ENCODE measurements at regions not wholly inside any gene's neighbourhood (a gene's known extent, or its start where the extent isn't known, plus 50 kb on each side); places are given as distances from the start of the nearest gene placed in this dataset.

DNA sequence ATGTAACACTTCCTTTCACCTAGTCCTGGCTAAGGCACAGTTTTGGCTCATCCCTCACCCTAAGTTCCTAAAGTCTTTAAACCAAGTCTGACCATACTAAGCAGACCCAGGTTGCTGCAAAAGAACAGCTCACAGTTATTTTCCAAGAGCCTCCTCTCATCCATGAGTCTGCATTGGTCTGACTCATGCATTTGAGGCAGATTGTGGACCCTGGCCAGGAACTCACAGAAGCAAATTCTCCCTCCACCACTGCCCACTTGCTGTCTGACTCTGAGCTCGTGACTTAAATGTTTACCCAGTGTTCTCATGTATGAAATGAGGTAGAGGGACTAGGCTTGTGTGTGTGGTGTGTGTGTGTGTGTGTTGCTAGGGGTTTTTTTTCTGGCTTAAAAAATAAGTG, 1272.8 kb downstream of the TYW1 start:
- H3K27me3 ChIP-seq: no peaks in the 10 kb centered on the region
- WGBS, 2 donors: 13 to 31% methylated on average over 1 of the region's 1 CpG
- no peak overlapping the region for H3K27ac ChIP-seq
- DNase-seq (no peak), ATAC-seq (ENCODE audit: low FRiP score in 2 of 2) (peak in 1 of 2 donors; percentile 73)
- no peaks in the 10 kb centered on the region for H3K4me1 ChIP-seq
- no peak for TF ChIP-seq POLR2AphosphoS5 (IDR thresholded peaks at IDR 0.05)
- no peak for TF ChIP-seq EP300 (IDR thresholded peaks at IDR 0.05)
- TF ChIP-seq POLR2A (IDR thresholded peaks at IDR 0.05): no peak
- TF ChIP-seq, protein P1, sequence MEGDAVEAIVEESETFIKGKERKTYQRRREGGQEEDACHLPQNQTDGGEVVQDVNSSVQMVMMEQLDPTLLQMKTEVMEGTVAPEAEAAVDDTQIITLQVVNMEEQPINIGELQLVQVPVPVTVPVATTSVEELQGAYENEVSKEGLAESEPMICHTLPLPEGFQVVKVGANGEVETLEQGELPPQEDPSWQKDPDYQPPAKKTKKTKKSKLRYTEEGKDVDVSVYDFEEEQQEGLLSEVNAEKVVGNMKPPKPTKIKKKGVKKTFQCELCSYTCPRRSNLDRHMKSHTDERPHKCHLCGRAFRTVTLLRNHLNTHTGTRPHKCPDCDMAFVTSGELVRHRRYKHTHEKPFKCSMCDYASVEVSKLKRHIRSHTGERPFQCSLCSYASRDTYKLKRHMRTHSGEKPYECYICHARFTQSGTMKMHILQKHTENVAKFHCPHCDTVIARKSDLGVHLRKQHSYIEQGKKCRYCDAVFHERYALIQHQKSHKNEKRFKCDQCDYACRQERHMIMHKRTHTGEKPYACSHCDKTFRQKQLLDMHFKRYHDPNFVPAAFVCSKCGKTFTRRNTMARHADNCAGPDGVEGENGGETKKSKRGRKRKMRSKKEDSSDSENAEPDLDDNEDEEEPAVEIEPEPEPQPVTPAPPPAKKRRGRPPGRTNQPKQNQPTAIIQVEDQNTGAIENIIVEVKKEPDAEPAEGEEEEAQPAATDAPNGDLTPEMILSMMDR (IDR thresholded peaks at IDR 0.05): no peak
- peaks cover 0 to 26% (median 16%) of the 10 kb centered on the region in 4 donors for H3K9me3 ChIP-seq
- no peak overlapping the region for H3K4me3 ChIP-seq
- H3K36me3 ChIP-seq: no peaks in the 10 kb centered on the region

DNA sequence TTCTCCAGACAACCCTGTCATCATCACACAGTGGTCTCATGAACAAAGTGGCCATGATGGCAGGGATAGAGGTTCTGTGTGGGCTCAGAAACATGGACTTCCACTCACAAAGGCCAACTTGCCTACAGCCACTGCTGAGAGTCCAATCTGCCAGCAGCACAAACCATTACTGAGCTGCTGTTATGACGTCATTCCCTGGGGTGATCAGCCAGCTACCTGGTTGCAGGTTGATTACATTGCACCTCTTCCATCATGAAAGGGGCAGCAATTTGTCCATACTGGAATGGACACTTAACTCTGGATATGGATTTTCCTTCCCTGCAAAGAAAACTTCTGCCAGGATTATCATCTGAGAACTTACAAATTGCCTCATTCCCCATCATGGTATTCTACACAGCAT, 1275.9 kb downstream of the TYW1 start:
- no peaks in the 10 kb centered on the region for H3K27me3 ChIP-seq
- WGBS, 2 donors: 83 to 89% methylated on average over 1 of the region's 1 CpG

DNA sequence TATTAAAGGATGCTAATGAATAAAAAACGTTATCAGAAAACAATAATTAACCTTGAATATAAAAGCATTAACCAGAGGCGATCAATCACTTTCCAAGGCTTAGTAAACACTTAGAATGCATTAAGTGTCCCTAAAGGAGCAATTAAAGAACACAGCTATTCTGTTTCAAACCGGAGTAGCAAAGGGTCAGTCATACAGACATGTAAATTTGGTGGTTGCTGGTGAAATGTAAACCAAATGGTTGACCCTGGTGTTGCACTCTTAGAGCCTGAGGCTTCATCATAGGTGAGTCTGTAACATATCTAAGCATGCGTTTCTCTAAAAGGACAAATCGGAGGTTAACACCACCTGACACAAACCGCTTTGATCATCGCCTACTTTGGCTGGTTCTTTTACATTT, 1280.1 kb downstream of the TYW1 start:
- H3K9me3 ChIP-seq: no peaks in the 10 kb centered on the region
- DNase-seq (no peak), ATAC-seq (ENCODE audit: low FRiP score in 2 of 2) (no peak)
- TF ChIP-seq, protein P1 (IDR thresholded peaks at IDR 0.05): no peak
- no peak for TF ChIP-seq POLR2AphosphoS5 (IDR thresholded peaks at IDR 0.05)
- TF ChIP-seq POLR2A (IDR thresholded peaks at IDR 0.05): no peak
- no peak for TF ChIP-seq EP300 (IDR thresholded peaks at IDR 0.05)
- H3K27me3 ChIP-seq: no peaks in the 10 kb centered on the region
- WGBS, 2 donors: 66 to 71% methylated on average over 7 of the region's 7 CpGs
- no peaks in the 10 kb centered on the region for H3K36me3 ChIP-seq
- H3K27ac ChIP-seq: no peak overlapping the region
- H3K4me1 ChIP-seq: no peaks in the 10 kb centered on the region
- no peak overlapping the region for H3K4me3 ChIP-seq

More for the DNA sequence above, 1275.9 kb downstream of the TYW1 start:
- no peak for TF ChIP-seq POLR2AphosphoS5 (IDR thresholded peaks at IDR 0.05)
- no peak for TF ChIP-seq POLR2A (IDR thresholded peaks at IDR 0.05)
- no peak for TF ChIP-seq EP300 (IDR thresholded peaks at IDR 0.05)
- TF ChIP-seq, protein P1 (IDR thresholded peaks at IDR 0.05): no peak
- no peak for ATAC-seq (ENCODE audit: low FRiP score in 2 of 2)
- H3K27ac ChIP-seq: no peak overlapping the region
- no peaks in the 10 kb centered on the region for H3K9me3 ChIP-seq
- no peaks in the 10 kb centered on the region for H3K36me3 ChIP-seq
- H3K4me1 ChIP-seq: no peaks in the 10 kb centered on the region
- H3K4me3 ChIP-seq: no peak overlapping the region
- DNase-seq: no peak

DNA sequence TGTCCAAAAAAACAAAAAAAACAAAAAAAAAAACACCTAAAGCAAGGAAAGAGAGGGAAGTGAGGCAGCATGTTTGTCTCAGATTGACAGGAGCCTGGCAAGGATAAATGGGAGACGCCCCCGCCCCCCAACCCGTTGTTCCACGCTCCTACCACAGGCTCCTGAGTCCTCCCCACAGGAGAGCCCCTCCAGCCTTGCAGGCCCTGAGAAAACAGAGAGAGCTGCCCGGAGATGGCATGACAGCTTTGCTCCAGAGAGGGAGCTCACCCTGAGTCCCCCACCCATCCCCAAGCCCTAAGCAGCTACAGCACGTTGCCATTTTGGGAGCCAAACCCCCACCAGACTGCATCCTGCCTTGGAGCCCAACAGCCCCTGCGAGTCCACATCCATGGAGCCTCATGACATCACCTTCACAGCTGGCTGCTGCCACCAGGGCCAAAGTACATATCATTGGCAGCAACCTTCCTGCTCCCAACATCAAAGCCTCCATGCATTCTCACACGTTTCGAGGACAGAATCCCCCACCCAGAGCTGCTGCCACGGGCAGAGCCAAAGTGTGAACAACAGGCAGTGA, 1283.3 kb downstream of the TYW1 start:
- Histone ChIP-seq H3K27me3 (no peaks in the 10 kb centered on the region), H3K4me3 (no peak overlapping the region), H3K27ac (no peak overlapping the region), H3K36me3 (no peaks in the 10 kb centered on the region), H3K9me3 (no peaks in the 10 kb centered on the region), H3K4me1 (no peaks in the 10 kb centered on the region)
- no peak for DNase-seq
- ATAC-seq (ENCODE audit: low FRiP score in 2 of 2): peak in 1 of 2 donors; percentile 57
- 57 to 58% methylated on average over 8 of the region's 10 CpGs for WGBS, 2 donors
- TF ChIP-seq POLR2A (IDR thresholded peaks at IDR 0.05) (no peak), EP300 (IDR thresholded peaks at IDR 0.05) (no peak), POLR2AphosphoS5 (IDR thresholded peaks at IDR 0.05) (no peak)
- TF ChIP-seq, protein P1 (IDR thresholded peaks at IDR 0.05): no peak

DNA sequence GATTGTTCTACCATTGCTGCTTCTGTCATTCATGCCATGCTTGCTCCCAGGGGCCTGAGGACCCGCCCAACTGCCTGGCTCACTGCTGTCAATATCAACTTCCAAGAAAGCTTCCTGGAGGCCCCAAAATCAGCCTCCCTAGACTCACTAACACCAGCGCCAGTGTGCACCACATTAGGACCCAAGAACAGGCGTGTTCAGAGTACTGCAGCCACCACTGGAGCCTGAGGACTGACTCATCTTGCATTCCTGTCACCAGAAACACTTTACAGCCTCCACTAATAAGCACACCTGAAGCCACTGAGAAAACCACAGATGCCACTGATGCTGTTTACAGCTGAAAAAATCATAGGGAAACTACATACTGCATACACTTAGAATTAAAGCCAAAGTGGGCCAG, 1284.3 kb downstream of the TYW1 start:
- 55 to 75% methylated on average over 2 to 3 of the region's 3 CpGs for WGBS, 2 donors
- Histone ChIP-seq H3K4me3 (no peak overlapping the region), H3K27me3 (no peaks in the 10 kb centered on the region), H3K36me3 (no peaks in the 10 kb centered on the region), H3K4me1 (no peaks in the 10 kb centered on the region), H3K9me3 (no peaks in the 10 kb centered on the region), H3K27ac (no peak overlapping the region)
- TF ChIP-seq POLR2A (IDR thresholded peaks at IDR 0.05): no peak
- TF ChIP-seq, protein P1 (IDR thresholded peaks at IDR 0.05): no peak
- TF ChIP-seq POLR2AphosphoS5 (IDR thresholded peaks at IDR 0.05): no peak
- no peak for TF ChIP-seq EP300 (IDR thresholded peaks at IDR 0.05)
- DNase-seq (no peak), ATAC-seq (ENCODE audit: low FRiP score in 2 of 2) (peak in 1 of 2 donors; percentile 22)
